22Rv1 (cell line): ENCODE measurements at regions not wholly inside any gene's neighbourhood (a gene's known extent, or its start where the extent isn't known, plus 50 kb on each side); places are given as distances from the start of the nearest gene placed in this dataset.
"Not testable (repeated sequence)": the region's sequence is repeated elsewhere in the genome, so short reads cannot be mapped to it uniquely, and the experiment has no call there.

Source experiments
- ZFX ChIP-seq: fragments of 450-650 bp; IDR thresholded peaks from 2 replicates; pipeline ENCODE4 v1.6.1; 2017; ENCODE audit warnings: antibody characterized with exemption, borderline replicate concordance
- TF ChIP-seq, protein P1 (sequence below): fragments of 450-650 bp; IDR thresholded peaks from 2 replicates; pipeline ENCODE4 v1.5.1; 2017; ENCODE audit warnings: mild to moderate bottlenecking

DNA sequence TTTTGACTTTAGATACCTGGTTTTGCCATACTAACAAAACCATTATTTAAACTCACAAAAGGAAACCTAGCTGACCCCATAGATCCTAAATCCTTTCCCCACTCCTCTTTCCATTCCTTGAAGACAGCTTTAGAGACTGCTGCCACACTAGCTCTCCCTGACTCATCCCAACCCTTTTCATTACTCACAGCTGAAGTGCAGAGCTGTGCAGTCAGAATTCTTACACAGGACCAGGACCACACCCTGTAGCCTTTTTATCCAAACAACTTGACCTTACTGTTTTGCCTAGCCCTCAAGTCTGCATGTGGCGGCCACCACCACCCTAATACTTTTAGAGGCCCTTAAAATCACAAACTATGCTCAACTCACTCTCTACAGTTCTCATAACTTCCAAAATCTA, 325.1 kb upstream of the KCNMB2 start:
- TF ChIP-seq, protein P1, sequence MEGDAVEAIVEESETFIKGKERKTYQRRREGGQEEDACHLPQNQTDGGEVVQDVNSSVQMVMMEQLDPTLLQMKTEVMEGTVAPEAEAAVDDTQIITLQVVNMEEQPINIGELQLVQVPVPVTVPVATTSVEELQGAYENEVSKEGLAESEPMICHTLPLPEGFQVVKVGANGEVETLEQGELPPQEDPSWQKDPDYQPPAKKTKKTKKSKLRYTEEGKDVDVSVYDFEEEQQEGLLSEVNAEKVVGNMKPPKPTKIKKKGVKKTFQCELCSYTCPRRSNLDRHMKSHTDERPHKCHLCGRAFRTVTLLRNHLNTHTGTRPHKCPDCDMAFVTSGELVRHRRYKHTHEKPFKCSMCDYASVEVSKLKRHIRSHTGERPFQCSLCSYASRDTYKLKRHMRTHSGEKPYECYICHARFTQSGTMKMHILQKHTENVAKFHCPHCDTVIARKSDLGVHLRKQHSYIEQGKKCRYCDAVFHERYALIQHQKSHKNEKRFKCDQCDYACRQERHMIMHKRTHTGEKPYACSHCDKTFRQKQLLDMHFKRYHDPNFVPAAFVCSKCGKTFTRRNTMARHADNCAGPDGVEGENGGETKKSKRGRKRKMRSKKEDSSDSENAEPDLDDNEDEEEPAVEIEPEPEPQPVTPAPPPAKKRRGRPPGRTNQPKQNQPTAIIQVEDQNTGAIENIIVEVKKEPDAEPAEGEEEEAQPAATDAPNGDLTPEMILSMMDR = not testable (repeated sequence)
- TF ChIP-seq ZFX = not testable (repeated sequence)
